ENCODE measurements at regions not wholly inside any gene's neighbourhood (a gene's known extent, or its start where the extent isn't known, plus 50 kb on each side); places are given as distances from the start of the nearest gene placed in this dataset.
"Not testable (repeated sequence)": the region's sequence is repeated elsewhere in the genome, so short reads cannot be mapped to it uniquely, and the experiment has no call there.

- no peak for DNase-seq (ENCODE audit: low spot score)
Observed at GRCh38 chr18:71237641-71238040, 948.8 kb downstream of the SOCS6 start.

GRCh38 chr18:71233177-71233576 lies 944.3 kb downstream of the SOCS6 start:
- DNase-seq (ENCODE audit: low spot score): no peak

- no peak for DNase-seq (ENCODE audit: low spot score)
Observed at GRCh38 chr18:71223486-71223885, 934.6 kb downstream of the SOCS6 start.

GRCh38 chr18:71221405-71221804 lies 932.6 kb downstream of the SOCS6 start:
- no peak for DNase-seq (ENCODE audit: low spot score)

- DNase-seq (ENCODE audit: low spot score): not testable (repeated sequence)
Observed at GRCh38 chr18:71212739-71213138, 923.9 kb downstream of the SOCS6 start.

GRCh38 chr18:71212222-71212621 lies 923.4 kb downstream of the SOCS6 start:
- DNase-seq (ENCODE audit: low spot score): no peak

- DNase-seq (ENCODE audit: low spot score): no peak
Observed at GRCh38 chr18:71209944-71210343, 921.1 kb downstream of the SOCS6 start.

- no peak for DNase-seq (ENCODE audit: low spot score)
Observed at GRCh38 chr18:71194438-71194837, 905.6 kb downstream of the SOCS6 start.

- DNase-seq (ENCODE audit: low spot score): no peak
Observed at GRCh38 chr18:71189581-71189980, 900.7 kb downstream of the SOCS6 start.

- no peak for DNase-seq (ENCODE audit: low spot score)
Observed at GRCh38 chr18:71168557-71169145, 879.8 kb downstream of the SOCS6 start.

- no peak for DNase-seq (ENCODE audit: low spot score)
Observed at GRCh38 chr18:71136487-71136886, 847.6 kb downstream of the SOCS6 start.

- no peak for DNase-seq (ENCODE audit: low spot score)
Observed at GRCh38 chr18:71134122-71134521, 845.3 kb downstream of the SOCS6 start.

GRCh38 chr18:71131918-71132317 lies 843.1 kb downstream of the SOCS6 start:
- DNase-seq (ENCODE audit: low spot score): no peak

- DNase-seq (ENCODE audit: low spot score): no peak
Observed at GRCh38 chr18:71130351-71130750, 841.5 kb downstream of the SOCS6 start.

- no peak for DNase-seq (ENCODE audit: low spot score)
Observed at GRCh38 chr18:71125581-71125980, 836.7 kb downstream of the SOCS6 start.

- no peak for DNase-seq (ENCODE audit: low spot score)
Observed at GRCh38 chr18:71116535-71116934, 827.7 kb downstream of the SOCS6 start.

- DNase-seq (ENCODE audit: low spot score): no peak
Observed at GRCh38 chr18:71115261-71115660, 826.4 kb downstream of the SOCS6 start.

- DNase-seq (ENCODE audit: low spot score): no peak
Observed at GRCh38 chr18:71114550-71115210, 825.8 kb downstream of the SOCS6 start.

GRCh38 chr18:71107244-71107643 lies 818.4 kb downstream of the SOCS6 start:
- no peak for DNase-seq (ENCODE audit: low spot score)

GRCh38 chr18:71106701-71107100 lies 817.9 kb downstream of the SOCS6 start:
- no peak for DNase-seq (ENCODE audit: low spot score)

GRCh38 chr18:71105994-71106546 lies 817.2 kb downstream of the SOCS6 start:
- no peak for DNase-seq (ENCODE audit: low spot score)

GRCh38 chr18:71105078-71105819 lies 816.4 kb downstream of the SOCS6 start:
- no peak for DNase-seq (ENCODE audit: low spot score)

- no peak for DNase-seq (ENCODE audit: low spot score)
Observed at GRCh38 chr18:71079606-71080005, 790.8 kb downstream of the SOCS6 start.

Measured in germinal center (tissue), 1 donor.